ENCODE measurements at regions not wholly inside any gene's neighbourhood (a gene's known extent, or its start where the extent isn't known, plus 50 kb on each side); places are given as distances from the start of the nearest gene placed in this dataset.

DNA sequence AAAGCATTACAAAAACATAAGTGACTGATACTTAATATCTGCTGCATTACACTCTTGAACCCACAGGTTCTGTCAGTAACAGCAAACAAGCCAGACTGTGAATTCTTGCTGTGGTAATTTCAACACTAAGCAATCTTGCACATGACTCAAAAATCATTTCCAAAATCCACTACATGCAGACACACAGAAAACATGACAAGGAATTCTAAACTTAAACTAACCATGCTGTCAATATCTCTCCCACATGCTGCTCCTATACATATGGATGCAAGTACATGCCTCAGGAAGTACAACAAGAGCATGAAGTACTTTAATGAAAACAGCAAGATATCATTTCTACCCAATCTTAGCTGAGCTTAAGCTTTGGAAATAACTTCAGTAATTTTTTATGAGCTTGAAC, 890.2 kb upstream of the KCND2 start:
- no peaks in the 10 kb centered on the region for H3K36me3 ChIP-seq (ENCODE audit: control insufficient read depth in 4 of 4, insufficient read depth in 3 of 4, low read depth in 1 of 4, low read length in 3 of 4)
- no peak for DNase-seq (ENCODE audit: low spot score)
- H3K9ac ChIP-seq (ENCODE audit: low read depth in 1 of 2, low read length in 2 of 2): no peak overlapping the region
- H3K4me3 ChIP-seq (ENCODE audit: low read depth in 1 of 3, low read length in 3 of 3): no peak overlapping the region
- no peak for TF ChIP-seq RAD21 (IDR thresholded peaks at IDR 0.05)
- TF ChIP-seq FOXA2 (IDR thresholded peaks at IDR 0.05): no peak
- no peak for TF ChIP-seq JUND (IDR thresholded peaks at IDR 0.05)
- no peak for TF ChIP-seq HNF4G (IDR thresholded peaks at IDR 0.05)
- TF ChIP-seq EGR1 (IDR thresholded peaks at IDR 0.05; ENCODE audit: low read depth in 2 of 2): no peak
- TF ChIP-seq, protein P1, sequence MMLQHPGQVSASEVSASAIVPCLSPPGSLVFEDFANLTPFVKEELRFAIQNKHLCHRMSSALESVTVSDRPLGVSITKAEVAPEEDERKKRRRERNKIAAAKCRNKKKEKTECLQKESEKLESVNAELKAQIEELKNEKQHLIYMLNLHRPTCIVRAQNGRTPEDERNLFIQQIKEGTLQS (IDR thresholded peaks at IDR 0.05): no peak
- TF ChIP-seq TAF1 (conservative IDR thresholded peaks at IDR 0.05): no peak
- no peak for TF ChIP-seq NR2F2 (IDR thresholded peaks at IDR 0.05)
- TF ChIP-seq, protein P2, sequence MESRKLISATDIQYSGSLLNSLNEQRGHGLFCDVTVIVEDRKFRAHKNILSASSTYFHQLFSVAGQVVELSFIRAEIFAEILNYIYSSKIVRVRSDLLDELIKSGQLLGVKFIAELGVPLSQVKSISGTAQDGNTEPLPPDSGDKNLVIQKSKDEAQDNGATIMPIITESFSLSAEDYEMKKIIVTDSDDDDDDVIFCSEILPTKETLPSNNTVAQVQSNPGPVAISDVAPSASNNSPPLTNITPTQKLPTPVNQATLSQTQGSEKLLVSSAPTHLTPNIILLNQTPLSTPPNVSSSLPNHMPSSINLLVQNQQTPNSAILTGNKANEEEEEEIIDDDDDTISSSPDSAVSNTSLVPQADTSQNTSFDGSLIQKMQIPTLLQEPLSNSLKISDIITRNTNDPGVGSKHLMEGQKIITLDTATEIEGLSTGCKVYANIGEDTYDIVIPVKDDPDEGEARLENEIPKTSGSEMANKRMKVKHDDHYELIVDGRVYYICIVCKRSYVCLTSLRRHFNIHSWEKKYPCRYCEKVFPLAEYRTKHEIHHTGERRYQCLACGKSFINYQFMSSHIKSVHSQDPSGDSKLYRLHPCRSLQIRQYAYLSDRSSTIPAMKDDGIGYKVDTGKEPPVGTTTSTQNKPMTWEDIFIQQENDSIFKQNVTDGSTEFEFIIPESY (IDR thresholded peaks at IDR 0.05): no peak
- TF ChIP-seq SP1 (IDR thresholded peaks at IDR 0.05): no peak
- no peak for TF ChIP-seq GABPA (IDR thresholded peaks at IDR 0.05 in 1 of 2, conservative IDR thresholded peaks at IDR 0.05 in 1 of 2)
- TF ChIP-seq, protein P3, sequence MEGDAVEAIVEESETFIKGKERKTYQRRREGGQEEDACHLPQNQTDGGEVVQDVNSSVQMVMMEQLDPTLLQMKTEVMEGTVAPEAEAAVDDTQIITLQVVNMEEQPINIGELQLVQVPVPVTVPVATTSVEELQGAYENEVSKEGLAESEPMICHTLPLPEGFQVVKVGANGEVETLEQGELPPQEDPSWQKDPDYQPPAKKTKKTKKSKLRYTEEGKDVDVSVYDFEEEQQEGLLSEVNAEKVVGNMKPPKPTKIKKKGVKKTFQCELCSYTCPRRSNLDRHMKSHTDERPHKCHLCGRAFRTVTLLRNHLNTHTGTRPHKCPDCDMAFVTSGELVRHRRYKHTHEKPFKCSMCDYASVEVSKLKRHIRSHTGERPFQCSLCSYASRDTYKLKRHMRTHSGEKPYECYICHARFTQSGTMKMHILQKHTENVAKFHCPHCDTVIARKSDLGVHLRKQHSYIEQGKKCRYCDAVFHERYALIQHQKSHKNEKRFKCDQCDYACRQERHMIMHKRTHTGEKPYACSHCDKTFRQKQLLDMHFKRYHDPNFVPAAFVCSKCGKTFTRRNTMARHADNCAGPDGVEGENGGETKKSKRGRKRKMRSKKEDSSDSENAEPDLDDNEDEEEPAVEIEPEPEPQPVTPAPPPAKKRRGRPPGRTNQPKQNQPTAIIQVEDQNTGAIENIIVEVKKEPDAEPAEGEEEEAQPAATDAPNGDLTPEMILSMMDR (IDR thresholded peaks at IDR 0.05; ENCODE audit: low read depth, low read length, missing input control): no peak
- TF ChIP-seq YY1 (IDR thresholded peaks at IDR 0.05): no peak
- no peak for TF ChIP-seq RXRA (IDR thresholded peaks at IDR 0.05)
- TF ChIP-seq FOXA1 (IDR thresholded peaks at IDR 0.05): no peak
- TF ChIP-seq, protein P4, sequence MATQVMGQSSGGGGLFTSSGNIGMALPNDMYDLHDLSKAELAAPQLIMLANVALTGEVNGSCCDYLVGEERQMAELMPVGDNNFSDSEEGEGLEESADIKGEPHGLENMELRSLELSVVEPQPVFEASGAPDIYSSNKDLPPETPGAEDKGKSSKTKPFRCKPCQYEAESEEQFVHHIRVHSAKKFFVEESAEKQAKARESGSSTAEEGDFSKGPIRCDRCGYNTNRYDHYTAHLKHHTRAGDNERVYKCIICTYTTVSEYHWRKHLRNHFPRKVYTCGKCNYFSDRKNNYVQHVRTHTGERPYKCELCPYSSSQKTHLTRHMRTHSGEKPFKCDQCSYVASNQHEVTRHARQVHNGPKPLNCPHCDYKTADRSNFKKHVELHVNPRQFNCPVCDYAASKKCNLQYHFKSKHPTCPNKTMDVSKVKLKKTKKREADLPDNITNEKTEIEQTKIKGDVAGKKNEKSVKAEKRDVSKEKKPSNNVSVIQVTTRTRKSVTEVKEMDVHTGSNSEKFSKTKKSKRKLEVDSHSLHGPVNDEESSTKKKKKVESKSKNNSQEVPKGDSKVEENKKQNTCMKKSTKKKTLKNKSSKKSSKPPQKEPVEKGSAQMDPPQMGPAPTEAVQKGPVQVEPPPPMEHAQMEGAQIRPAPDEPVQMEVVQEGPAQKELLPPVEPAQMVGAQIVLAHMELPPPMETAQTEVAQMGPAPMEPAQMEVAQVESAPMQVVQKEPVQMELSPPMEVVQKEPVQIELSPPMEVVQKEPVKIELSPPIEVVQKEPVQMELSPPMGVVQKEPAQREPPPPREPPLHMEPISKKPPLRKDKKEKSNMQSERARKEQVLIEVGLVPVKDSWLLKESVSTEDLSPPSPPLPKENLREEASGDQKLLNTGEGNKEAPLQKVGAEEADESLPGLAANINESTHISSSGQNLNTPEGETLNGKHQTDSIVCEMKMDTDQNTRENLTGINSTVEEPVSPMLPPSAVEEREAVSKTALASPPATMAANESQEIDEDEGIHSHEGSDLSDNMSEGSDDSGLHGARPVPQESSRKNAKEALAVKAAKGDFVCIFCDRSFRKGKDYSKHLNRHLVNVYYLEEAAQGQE (IDR thresholded peaks at IDR 0.05): no peak
- TF ChIP-seq, protein P5, sequence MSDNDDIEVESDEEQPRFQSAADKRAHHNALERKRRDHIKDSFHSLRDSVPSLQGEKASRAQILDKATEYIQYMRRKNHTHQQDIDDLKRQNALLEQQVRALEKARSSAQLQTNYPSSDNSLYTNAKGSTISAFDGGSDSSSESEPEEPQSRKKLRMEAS (IDR thresholded peaks at IDR 0.05): no peak
- TF ChIP-seq HNF4A (conservative IDR thresholded peaks at IDR 0.05): no peak
- no peaks in the 10 kb centered on the region for H3K4me1 ChIP-seq (ENCODE audit: control insufficient read depth in 4 of 4, insufficient read depth in 4 of 4, low read length in 3 of 4)
- no peak overlapping the region for H3K27ac ChIP-seq (ENCODE audit: low read depth in 1 of 2, low read length in 2 of 2)
- no peaks in the 10 kb centered on the region for H3K9me3 ChIP-seq (ENCODE audit: control insufficient read depth in 4 of 4, low read length in 3 of 4)
- H3K27me3 ChIP-seq (ENCODE audit: control insufficient read depth in 4 of 4, insufficient read depth in 4 of 4, low read length in 3 of 4): no peaks in the 10 kb centered on the region

Measured in liver (tissue), 7 donors.